ENCODE measurements at regions not wholly inside any gene's neighbourhood (a gene's known extent, or its start where the extent isn't known, plus 50 kb on each side); places are given as distances from the start of the nearest gene placed in this dataset.

- Histone ChIP-seq H3K27ac (ENCODE audit: extremely low read depth, low read depth, low read length) (no peak overlapping the region), H3K4me3 (ENCODE audit: low read depth, low read length) (no peak overlapping the region), H3K9me3 (ENCODE audit: control insufficient read depth, insufficient read depth, low read depth, low read length) (no peaks in the 10 kb centered on the region), H3K4me1 (ENCODE audit: control insufficient read depth, insufficient read depth, low read length) (peaks cover 6% of the 10 kb centered on the region; the same call in 1 of the 2 replicates), H3K36me3 (ENCODE audit: control insufficient read depth in 2 of 2, insufficient read depth in 1 of 2, low read length in 2 of 2) (no peaks in the 10 kb centered on the region)
- CTCF ChIA-PET, result interaction anchor here (0.6 to 0.7 kb wide), 2 partner anchors 27 to 134 kb away, joined by 3 read pairs; no protein-coding TSS in a partner anchor
- POLR2A ChIA-PET, result no interaction called here
- TF ChIP-seq GLIS1 (tag by site-specific recombination; IDR thresholded peaks at IDR 0.05), result peak; percentile 33; the same call in 1 of the 2 replicates
- TF ChIP-seq ZNF302 (tag by site-specific recombination; IDR thresholded peaks at IDR 0.05; ENCODE audit: low read depth), result no peak
- peak; percentile 47 for TF ChIP-seq ZIC2 (tag by site-specific recombination; IDR thresholded peaks at IDR 0.05)
- TF ChIP-seq ZNF394 (tag by site-specific recombination; IDR thresholded peaks at IDR 0.05; ENCODE audit: borderline replicate concordance), result no peak
Measured at GRCh38 chr1:230501242-230501641, 75.1 kb upstream of the PGBD5 start.

GRCh38 chr1:230500063-230500462, 73.9 kb upstream of the PGBD5 start:
- H3K4me1 ChIP-seq (ENCODE audit: control insufficient read depth, insufficient read depth, low read length), result peaks cover 6% of the 10 kb centered on the region; the same call in 1 of the 2 replicates
- no peak overlapping the region for H3K4me3 ChIP-seq (ENCODE audit: low read depth, low read length)
- ChIA-PET POLR2A (no interaction called here), CTCF (no interaction called here)
- H3K36me3 ChIP-seq (ENCODE audit: control insufficient read depth in 2 of 2, insufficient read depth in 1 of 2, low read length in 2 of 2), result no peaks in the 10 kb centered on the region
- H3K9me3 ChIP-seq (ENCODE audit: control insufficient read depth, insufficient read depth, low read depth, low read length), result no peaks in the 10 kb centered on the region
- H3K27ac ChIP-seq (ENCODE audit: extremely low read depth, low read depth, low read length), result no peak overlapping the region
- TF ChIP-seq SETDB1 (IDR thresholded peaks at IDR 0.05; ENCODE audit: insufficient read length, low read length) (peak; percentile 28), ZNF341 (tag by site-specific recombination; IDR thresholded peaks at IDR 0.05; ENCODE audit: low read depth) (no peak), ZNF394 (tag by site-specific recombination; IDR thresholded peaks at IDR 0.05; ENCODE audit: borderline replicate concordance) (no peak), ZNF521 (tag by site-specific recombination; IDR thresholded peaks at IDR 0.05) (no peak), ZNF549 (tag by site-specific recombination; IDR thresholded peaks at IDR 0.05) (0 out of 2 replicates have a peak, but pooled peaks have one; percentile 5), ZNF23 (tag by site-specific recombination; IDR thresholded peaks at IDR 0.05; ENCODE audit: borderline replicate concordance) (no peak), AEBP2 (tag by site-specific recombination; IDR thresholded peaks at IDR 0.05; ENCODE audit: borderline replicate concordance) (no peak), GLIS2 (tag by site-specific recombination; IDR thresholded peaks at IDR 0.05) (no peak), SCRT2 (tag by site-specific recombination; IDR thresholded peaks at IDR 0.05) (peak; percentile 77), SCRT1 (tag by site-specific recombination; IDR thresholded peaks at IDR 0.05; ENCODE audit: borderline replicate concordance) (peak; percentile 53)
- TF ChIP-seq, protein P1, sequence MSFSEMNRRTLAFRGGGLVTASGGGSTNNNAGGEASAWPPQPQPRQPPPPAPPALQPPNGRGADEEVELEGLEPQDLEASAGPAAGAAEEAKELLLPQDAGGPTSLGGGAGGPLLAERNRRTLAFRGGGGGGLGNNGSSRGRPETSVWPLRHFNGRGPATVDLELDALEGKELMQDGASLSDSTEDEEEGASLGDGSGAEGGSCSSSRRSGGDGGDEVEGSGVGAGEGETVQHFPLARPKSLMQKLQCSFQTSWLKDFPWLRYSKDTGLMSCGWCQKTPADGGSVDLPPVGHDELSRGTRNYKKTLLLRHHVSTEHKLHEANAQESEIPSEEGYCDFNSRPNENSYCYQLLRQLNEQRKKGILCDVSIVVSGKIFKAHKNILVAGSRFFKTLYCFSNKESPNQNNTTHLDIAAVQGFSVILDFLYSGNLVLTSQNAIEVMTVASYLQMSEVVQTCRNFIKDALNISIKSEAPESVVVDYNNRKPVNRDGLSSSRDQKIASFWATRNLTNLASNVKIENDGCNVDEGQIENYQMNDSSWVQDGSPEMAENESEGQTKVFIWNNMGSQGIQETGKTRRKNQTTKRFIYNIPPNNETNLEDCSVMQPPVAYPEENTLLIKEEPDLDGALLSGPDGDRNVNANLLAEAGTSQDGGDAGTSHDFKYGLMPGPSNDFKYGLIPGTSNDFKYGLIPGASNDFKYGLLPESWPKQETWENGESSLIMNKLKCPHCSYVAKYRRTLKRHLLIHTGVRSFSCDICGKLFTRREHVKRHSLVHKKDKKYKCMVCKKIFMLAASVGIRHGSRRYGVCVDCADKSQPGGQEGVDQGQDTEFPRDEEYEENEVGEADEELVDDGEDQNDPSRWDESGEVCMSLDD (tag by site-specific recombination; IDR thresholded peaks at IDR 0.05), result no peak

DNA sequence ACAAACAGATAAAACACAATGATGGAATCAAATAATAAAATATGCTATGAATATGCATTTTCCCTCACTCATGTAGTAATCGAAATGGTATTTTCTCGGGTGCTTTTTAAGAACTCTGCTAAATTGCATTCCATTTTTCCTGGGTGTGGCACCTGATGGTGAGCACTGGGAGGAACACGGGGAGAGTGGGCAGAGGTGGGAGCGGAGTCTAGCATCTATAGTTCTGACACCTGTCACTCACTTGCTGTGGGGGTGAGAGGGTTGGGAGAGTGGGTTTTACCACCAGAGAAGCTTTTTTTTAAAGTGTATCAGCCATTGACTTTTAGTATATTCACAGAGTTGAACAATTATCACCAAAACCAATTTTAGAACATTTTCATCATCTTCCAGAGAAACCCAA, 73.4 kb upstream of the PGBD5 start:
- CTCF ChIA-PET, result no interaction called here
- no peaks in the 10 kb centered on the region for H3K36me3 ChIP-seq (ENCODE audit: control insufficient read depth in 2 of 2, insufficient read depth in 1 of 2, low read length in 2 of 2)
- H3K4me1 ChIP-seq (ENCODE audit: control insufficient read depth, insufficient read depth, low read length), result peaks cover 6% of the 10 kb centered on the region; the same call in 1 of the 2 replicates
- H3K27ac ChIP-seq (ENCODE audit: extremely low read depth, low read depth, low read length), result no peak overlapping the region
- POLR2A ChIA-PET, result no interaction called here
- H3K9me3 ChIP-seq (ENCODE audit: control insufficient read depth, insufficient read depth, low read depth, low read length), result no peaks in the 10 kb centered on the region
- no peak overlapping the region for H3K4me3 ChIP-seq (ENCODE audit: low read depth, low read length)
- TF ChIP-seq ZNF629 (tag by site-specific recombination; IDR thresholded peaks at IDR 0.05) (no peak), ZNF239 (tag by site-specific recombination; IDR thresholded peaks at IDR 0.05) (no peak), SETDB1 (IDR thresholded peaks at IDR 0.05; ENCODE audit: insufficient read length, low read length) (no peak), ZNF76 (tag by site-specific recombination; IDR thresholded peaks at IDR 0.05; ENCODE audit: borderline replicate concordance, low read depth) (no peak), ZNF768 (tag by site-specific recombination; IDR thresholded peaks at IDR 0.05) (no peak), ZNF585B (tag by site-specific recombination; IDR thresholded peaks at IDR 0.05) (no peak), ZFP69B (tag by site-specific recombination; IDR thresholded peaks at IDR 0.05) (no peak), ZNF670 (tag by site-specific recombination; IDR thresholded peaks at IDR 0.05; ENCODE audit: low read depth) (no peak), ZNF660 (tag by site-specific recombination; IDR thresholded peaks at IDR 0.05) (no peak), ZNF521 (tag by site-specific recombination; IDR thresholded peaks at IDR 0.05) (no peak), MEIS1 (CRISPR knock-in tag; IDR thresholded peaks at IDR 0.05; ENCODE audit: borderline replicate concordance) (no peak)
- TF ChIP-seq, protein P2, sequence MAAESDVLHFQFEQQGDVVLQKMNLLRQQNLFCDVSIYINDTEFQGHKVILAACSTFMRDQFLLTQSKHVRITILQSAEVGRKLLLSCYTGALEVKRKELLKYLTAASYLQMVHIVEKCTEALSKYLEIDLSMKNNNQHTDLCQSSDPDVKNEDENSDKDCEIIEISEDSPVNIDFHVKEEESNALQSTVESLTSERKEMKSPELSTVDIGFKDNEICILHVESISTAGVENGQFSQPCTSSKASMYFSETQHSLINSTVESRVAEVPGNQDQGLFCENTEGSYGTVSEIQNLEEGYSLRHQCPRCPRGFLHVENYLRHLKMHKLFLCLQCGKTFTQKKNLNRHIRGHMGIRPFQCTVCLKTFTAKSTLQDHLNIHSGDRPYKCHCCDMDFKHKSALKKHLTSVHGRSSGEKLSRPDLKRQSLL (tag by site-specific recombination; IDR thresholded peaks at IDR 0.05), result no peak
- TF ChIP-seq, protein P3, sequence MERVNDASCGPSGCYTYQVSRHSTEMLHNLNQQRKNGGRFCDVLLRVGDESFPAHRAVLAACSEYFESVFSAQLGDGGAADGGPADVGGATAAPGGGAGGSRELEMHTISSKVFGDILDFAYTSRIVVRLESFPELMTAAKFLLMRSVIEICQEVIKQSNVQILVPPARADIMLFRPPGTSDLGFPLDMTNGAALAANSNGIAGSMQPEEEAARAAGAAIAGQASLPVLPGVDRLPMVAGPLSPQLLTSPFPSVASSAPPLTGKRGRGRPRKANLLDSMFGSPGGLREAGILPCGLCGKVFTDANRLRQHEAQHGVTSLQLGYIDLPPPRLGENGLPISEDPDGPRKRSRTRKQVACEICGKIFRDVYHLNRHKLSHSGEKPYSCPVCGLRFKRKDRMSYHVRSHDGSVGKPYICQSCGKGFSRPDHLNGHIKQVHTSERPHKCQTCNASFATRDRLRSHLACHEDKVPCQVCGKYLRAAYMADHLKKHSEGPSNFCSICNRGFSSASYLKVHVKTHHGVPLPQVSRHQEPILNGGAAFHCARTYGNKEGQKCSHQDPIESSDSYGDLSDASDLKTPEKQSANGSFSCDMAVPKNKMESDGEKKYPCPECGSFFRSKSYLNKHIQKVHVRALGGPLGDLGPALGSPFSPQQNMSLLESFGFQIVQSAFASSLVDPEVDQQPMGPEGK (tag by site-specific recombination; IDR thresholded peaks at IDR 0.05), result no peak
